Fibroblast of mammary gland (primary cell): ENCODE measurements at regions not wholly inside any gene's neighbourhood (a gene's known extent, or its start where the extent isn't known, plus 50 kb on each side); places are given as distances from the start of the nearest gene placed in this dataset.
A peak's percentile ranks its signal among the peaks of the same experiment; 100 is the strongest.
"Not testable (repeated sequence)": the region's sequence is repeated elsewhere in the genome, so short reads cannot be mapped to it uniquely, and the experiment has no call there.

Experiments
- DNase-seq: peaks from one replicate; pipeline ENCODE4 v3.0.0-alpha.2; 2010; ENCODE audit warnings: low read depth
- H3K4me3 ChIP-seq: 2 replicates; pipeline ENCODE4 v1.5.1; 2011; ENCODE audit warnings: low read depth, mild to moderate bottlenecking, low read length, moderate library complexity; ENCODE audit not compliant: control insufficient read depth
- CTCF ChIP-seq: conservative IDR thresholded peaks from 2 replicates; pipeline ENCODE4 v1.5.1; 2011; ENCODE audit warnings: low read depth, low read length, inconsistent platforms; ENCODE audit not compliant: control insufficient read depth, insufficient read depth

GRCh38 chr20:19921284-19921793, 95.8 kb upstream of the NAA20 start:
- TF ChIP-seq CTCF: no peak
- DNase-seq: peak; percentile 82
- H3K4me3 ChIP-seq: no peak overlapping the region

GRCh38 chr20:19921829-19922228, 95.3 kb upstream of the NAA20 start:
- H3K4me3 ChIP-seq, DNase-seq: not testable (repeated sequence)

GRCh38 chr20:19922716-19923115, 94.4 kb upstream of the NAA20 start:
- DNase-seq: no peak
- no peak overlapping the region for H3K4me3 ChIP-seq
- no peak for TF ChIP-seq CTCF

- H3K4me3 ChIP-seq: no peak overlapping the region
- no peak for DNase-seq
- TF ChIP-seq CTCF: no peak
These were observed 93.4 kb upstream of the NAA20 start for GRCh38 chr20:19923762-19924161.

GRCh38 chr20:19924255-19924654, 92.9 kb upstream of the NAA20 start:
- DNase-seq: no peak
- no peak for TF ChIP-seq CTCF

GRCh38 chr20:19926591-19926990, 90.6 kb upstream of the NAA20 start:
- TF ChIP-seq CTCF: no peak

More at GRCh38 chr20:19924255-19924654, 92.9 kb upstream of the NAA20 start:
- H3K4me3 ChIP-seq: no peak overlapping the region

GRCh38 chr20:19928328-19929011, 88.7 kb upstream of the NAA20 start:
- no peak overlapping the region for H3K4me3 ChIP-seq
- no peak for DNase-seq
- no peak for TF ChIP-seq CTCF

More at GRCh38 chr20:19926591-19926990, 90.6 kb upstream of the NAA20 start:
- no peak for DNase-seq
- no peak overlapping the region for H3K4me3 ChIP-seq
